Peyer's patch (tissue), 4 donors: ENCODE measurements at regions not wholly inside any gene's neighbourhood (a gene's known extent, or its start where the extent isn't known, plus 50 kb on each side); places are given as distances from the start of the nearest gene placed in this dataset.

Experiments used
- CTCF ChIP-seq, 6 experiments: fragments of 450-650 bp in 4 of 6; fragments of 200-600 bp in 2 of 6; sonication (generic) in 1 of 6; IDR thresholded peaks; one replicate each; pipeline ENCODE4 v1.5.1; 2017 to 2019; ENCODE audit warnings: antibody characterized with exemption in 6 of 6, mild to moderate bottlenecking in 3 of 6, moderate library complexity in 1 of 6
- POLR2A ChIP-seq, 2 donors: fragments of 450-650 bp; IDR thresholded peaks; one replicate each; pipeline ENCODE4 v1.5.1; 2017; ENCODE audit warnings: antibody characterized with exemption in 2 of 2, mild to moderate bottlenecking in 2 of 2, moderate library complexity in 2 of 2

GRCh38 chr13:109440320-109440719, 346.1 kb downstream of the IRS2 start:
- TF ChIP-seq CTCF (IDR thresholded peaks at IDR 0.05), result no peak
- TF ChIP-seq POLR2A (IDR thresholded peaks at IDR 0.05), result no peak
